ENCODE measurements at regions not wholly inside any gene's neighbourhood (a gene's known extent, or its start where the extent isn't known, plus 50 kb on each side); places are given as distances from the start of the nearest gene placed in this dataset.

DNA sequence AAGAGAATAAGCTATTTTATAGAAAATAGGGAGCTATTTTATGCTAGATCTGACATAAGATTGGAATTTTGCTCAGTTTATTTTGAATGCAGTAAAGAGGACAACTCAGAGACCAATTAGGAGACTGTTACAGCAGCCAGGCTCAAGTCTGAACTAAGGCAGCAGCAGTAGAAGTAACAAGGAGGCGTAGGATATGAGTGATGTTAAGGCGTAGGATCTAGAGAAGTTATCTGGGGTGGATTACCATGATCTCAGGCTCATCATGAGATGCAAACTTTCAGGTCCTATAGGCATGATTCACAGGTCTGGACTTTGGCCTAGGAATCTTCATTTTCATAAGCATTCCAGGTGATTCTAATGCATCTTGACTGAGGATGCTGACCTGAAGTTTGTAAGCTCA is 108.9 kb upstream of the BLID start:
- DNase-seq (ENCODE audit: extremely low read depth, low read depth): no peak

DNA sequence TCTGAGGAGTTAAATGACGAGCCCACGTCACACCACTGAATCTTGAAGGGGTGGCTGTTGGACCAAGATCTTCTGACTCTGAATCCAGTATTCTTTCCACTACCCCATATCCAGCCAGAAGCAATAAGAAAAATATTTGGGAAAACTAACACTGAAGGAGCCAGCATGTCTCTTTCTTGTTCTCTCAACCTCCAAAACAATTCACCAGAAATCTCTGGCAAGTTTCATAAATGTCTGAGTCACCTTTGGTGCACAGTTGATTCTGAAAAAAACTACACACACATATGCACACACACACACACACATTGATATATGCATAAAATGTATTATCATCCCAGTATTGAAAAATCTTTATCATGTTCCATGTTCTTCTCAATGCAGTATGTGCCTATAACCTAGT is 104.3 kb upstream of the BLID start:
- TF ChIP-seq, protein P1, sequence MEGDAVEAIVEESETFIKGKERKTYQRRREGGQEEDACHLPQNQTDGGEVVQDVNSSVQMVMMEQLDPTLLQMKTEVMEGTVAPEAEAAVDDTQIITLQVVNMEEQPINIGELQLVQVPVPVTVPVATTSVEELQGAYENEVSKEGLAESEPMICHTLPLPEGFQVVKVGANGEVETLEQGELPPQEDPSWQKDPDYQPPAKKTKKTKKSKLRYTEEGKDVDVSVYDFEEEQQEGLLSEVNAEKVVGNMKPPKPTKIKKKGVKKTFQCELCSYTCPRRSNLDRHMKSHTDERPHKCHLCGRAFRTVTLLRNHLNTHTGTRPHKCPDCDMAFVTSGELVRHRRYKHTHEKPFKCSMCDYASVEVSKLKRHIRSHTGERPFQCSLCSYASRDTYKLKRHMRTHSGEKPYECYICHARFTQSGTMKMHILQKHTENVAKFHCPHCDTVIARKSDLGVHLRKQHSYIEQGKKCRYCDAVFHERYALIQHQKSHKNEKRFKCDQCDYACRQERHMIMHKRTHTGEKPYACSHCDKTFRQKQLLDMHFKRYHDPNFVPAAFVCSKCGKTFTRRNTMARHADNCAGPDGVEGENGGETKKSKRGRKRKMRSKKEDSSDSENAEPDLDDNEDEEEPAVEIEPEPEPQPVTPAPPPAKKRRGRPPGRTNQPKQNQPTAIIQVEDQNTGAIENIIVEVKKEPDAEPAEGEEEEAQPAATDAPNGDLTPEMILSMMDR (IDR thresholded peaks at IDR 0.05; ENCODE audit: low read depth, low read length): no peak
- DNase-seq (ENCODE audit: extremely low read depth, low read depth): no peak

More for the DNA sequence above, 108.9 kb upstream of the BLID start:
- TF ChIP-seq, protein P1 (IDR thresholded peaks at IDR 0.05; ENCODE audit: low read depth, low read length): no peak

DNA sequence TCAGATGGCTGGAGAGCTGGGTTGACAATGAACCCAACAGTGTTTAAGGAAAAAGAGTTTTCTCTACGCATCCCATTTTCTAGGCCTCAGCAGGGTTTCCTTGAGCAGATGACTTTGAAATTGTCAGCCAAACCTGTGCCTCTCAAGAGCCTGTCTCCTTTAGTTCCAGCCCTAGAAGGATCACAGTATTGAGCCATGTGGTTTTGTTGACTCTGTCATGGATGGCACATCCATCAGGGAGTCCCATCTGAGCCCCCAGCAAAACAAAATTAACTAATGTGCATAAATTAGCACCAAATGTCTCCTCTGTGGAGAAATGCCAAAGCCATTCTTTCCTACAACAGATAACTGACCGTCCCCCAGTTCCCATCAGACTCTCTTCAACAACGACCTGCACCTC is 103.8 kb upstream of the BLID start:
- TF ChIP-seq, protein P1 (IDR thresholded peaks at IDR 0.05; ENCODE audit: low read depth, low read length): no peak
- no peak for DNase-seq (ENCODE audit: extremely low read depth, low read depth)

DNA sequence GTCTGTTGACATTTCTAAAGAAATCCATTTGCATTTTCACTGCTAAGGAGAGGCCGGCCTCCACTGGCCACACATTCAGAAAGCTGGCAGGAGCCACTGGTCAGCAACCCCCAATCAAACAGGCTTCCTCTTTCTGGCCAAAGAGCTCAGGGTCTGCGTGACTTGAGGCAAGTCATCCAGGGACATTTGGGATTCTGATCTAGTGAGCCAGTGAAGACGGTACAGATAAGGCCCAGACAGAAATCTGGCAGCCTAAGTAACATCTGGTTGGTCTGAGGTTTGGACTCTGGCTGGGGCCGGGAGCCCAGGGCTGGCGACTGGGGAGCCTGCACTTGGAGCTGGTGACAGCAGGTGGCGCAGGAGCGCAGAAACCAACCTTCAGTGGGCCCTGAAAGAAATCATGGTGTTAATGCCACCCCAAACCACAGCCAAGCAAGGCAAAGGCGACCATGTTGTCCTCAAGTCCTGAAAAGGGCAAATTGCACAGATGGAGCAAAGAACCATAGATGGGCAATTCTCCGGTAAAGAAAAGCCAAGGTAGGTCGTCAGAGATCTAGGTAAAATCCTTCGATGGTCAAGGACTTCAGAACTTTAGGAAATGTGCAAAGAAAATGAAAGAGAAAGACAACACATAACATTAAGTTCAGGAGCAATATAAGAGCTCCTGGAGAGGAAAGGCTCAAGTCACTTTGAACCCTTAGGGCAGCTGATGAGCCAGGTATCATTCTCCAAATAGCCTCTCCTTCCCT is 99.4 kb upstream of the BLID start:
- DNase-seq (ENCODE audit: extremely low read depth, low read depth): peak; percentile 98
- TF ChIP-seq, protein P1 (IDR thresholded peaks at IDR 0.05; ENCODE audit: low read depth, low read length): peak; percentile 99

DNA sequence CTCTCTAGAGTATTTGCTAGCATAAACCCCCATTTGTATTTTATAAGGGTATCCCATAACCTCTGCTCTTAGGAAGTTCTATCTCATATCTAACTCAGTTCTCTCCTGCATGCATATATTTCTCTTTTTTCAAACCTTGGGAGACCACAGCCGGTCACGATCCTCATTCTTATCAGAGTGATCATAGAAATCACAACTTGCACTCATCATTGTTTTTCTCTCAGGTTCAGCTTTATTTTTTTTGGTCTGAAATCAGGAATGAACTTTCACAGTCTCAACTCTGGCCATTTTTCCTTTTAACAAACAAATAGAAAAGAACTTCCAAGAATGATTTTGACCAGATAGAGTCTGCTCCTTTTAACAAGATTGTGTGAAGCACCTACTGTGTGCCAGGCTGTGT is 98.6 kb upstream of the BLID start:
- DNase-seq (ENCODE audit: extremely low read depth, low read depth): no peak
- TF ChIP-seq, protein P1 (IDR thresholded peaks at IDR 0.05; ENCODE audit: low read depth, low read length): no peak

DNA sequence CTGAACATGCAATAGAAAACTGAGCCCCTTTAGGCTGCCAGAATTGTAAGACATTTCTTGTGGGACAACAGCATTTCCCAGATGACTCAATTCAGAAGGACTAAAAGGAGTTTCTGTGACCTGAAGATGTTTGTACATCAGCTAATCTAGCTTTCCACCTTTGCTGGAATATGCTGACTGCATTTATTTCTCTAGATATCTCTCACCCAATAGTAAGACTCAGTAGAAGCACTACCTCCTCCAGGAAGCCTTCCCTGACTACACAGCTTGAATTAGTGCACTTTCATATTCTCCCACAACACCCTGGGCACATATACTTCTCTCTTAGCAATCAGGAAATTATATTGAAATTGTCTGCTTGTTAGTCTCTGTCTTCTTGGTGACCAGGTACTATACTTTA is 98.1 kb upstream of the BLID start:
- no peak for DNase-seq (ENCODE audit: extremely low read depth, low read depth)
- TF ChIP-seq, protein P1 (IDR thresholded peaks at IDR 0.05; ENCODE audit: low read depth, low read length): no peak

DNA sequence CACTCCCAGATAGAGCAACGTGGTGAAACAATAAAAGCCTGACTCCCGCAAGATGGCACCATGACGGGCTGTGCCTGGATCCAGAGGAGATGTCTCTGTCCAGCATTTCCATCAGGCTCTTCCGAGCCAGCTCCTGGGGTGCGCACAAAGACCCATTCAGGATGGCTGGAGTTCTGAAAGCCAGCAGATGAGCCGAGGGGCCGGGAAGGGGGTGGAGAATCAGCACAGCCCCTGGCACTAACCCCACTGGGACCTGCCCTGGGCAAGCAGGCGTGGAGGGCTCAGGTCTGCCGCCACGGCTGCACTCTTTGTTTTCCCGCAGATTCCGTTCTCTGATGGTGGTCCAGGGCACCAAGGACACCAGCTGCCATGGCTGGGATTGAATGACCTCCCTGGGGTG is 97.2 kb upstream of the BLID start:
- no peak for DNase-seq (ENCODE audit: extremely low read depth, low read depth)
- TF ChIP-seq, protein P1 (IDR thresholded peaks at IDR 0.05; ENCODE audit: low read depth, low read length): no peak
